Gastrocnemius medialis (tissue), 4 donors: ENCODE measurements at regions not wholly inside any gene's neighbourhood (a gene's known extent, or its start where the extent isn't known, plus 50 kb on each side); places are given as distances from the start of the nearest gene placed in this dataset.
"Not testable (repeated sequence)": the region's sequence is repeated elsewhere in the genome, so short reads cannot be mapped to it uniquely, and the experiment has no call there.

Source experiments
- ATAC-seq, 2 donors: fragments of 150-250 bp; one replicate each; pipeline ENCODE4 v1.9.1; 2016
- DNase-seq, 2 donors: peaks; one replicate each; pipeline ENCODE4 v3.0.0-alpha.2; 2019
- H3K27ac ChIP-seq, 4 donors: fragments of 200-600 bp; sonication (generic); 1 replicate in 1 of 4; 2 replicates in 3 of 4; pipeline ENCODE4 v1.5.1; 2016 to 2018; ENCODE audit warnings: mild to moderate bottlenecking in 2 of 4, moderate library complexity in 1 of 4
- H3K27me3 ChIP-seq, 3 donors: fragments of 200-600 bp; sonication (generic) in 2 of 3; 1 replicate in 1 of 3; 2 replicates in 2 of 3; pipeline versions ENCODE4 v1.5.1 to v1.6.0; 2016 to 2019; ENCODE audit warnings: mild to moderate bottlenecking in 1 of 3, moderate library complexity in 1 of 3
- H3K36me3 ChIP-seq, 2 donors: fragments of 200-600 bp; sonication (generic) in 1 of 2; one replicate each; pipeline ENCODE4 v1.5.1; 2017 to 2018
- H3K4me1 ChIP-seq, 2 donors: fragments of 200-600 bp; sonication (generic) in 1 of 2; one replicate each; pipeline ENCODE4 v1.5.1; 2016 to 2017; ENCODE audit warnings: mild to moderate bottlenecking in 2 of 2
- H3K4me3 ChIP-seq, 4 donors: fragments of 200-600 bp; sonication (generic) in 3 of 4; 1 replicate in 1 of 4; 2 replicates in 3 of 4; pipeline ENCODE4 v1.5.1; 2016 to 2019; ENCODE audit warnings: mild to moderate bottlenecking in 2 of 4
- H3K9me3 ChIP-seq, 3 donors: fragments of 200-600 bp; sonication (generic) in 2 of 3; 1 replicate in 1 of 3; 2 replicates in 2 of 3; pipeline ENCODE4 v1.5.1; 2016 to 2019
- CTCF ChIP-seq, 5 experiments: fragments of 450-650 bp in 3 of 5; fragments of 200-600 bp in 2 of 5; sonication (generic) in 2 of 5; IDR thresholded peaks in 4 of 5; conservative IDR thresholded peaks in 1 of 5; 1 replicate in 4 of 5; 2 replicates in 1 of 5; pipeline ENCODE4 v1.5.1; 2016 to 2019; ENCODE audit warnings: antibody characterized with exemption in 5 of 5, mild to moderate bottlenecking in 3 of 5, moderate library complexity in 3 of 5
- POLR2A ChIP-seq, 2 donors: fragments of 450-650 bp; IDR thresholded peaks; one replicate each; pipeline ENCODE4 v1.6.1; 2017; ENCODE audit warnings: antibody characterized with exemption in 2 of 2, mild to moderate bottlenecking in 2 of 2, moderate library complexity in 2 of 2
- in situ Hi-C, 4 donors: fragments of 200-750 bp; cut with MboI; loops; one replicate each; pipeline versions ENCODE4 v1.15.0 to v1.8.0; 2017; ENCODE audit warnings: low sequenced_read_pairs in 4 of 4
- intact Hi-C: fragments of 100-400 bp; cut with DNase I; formaldehyde crosslinking; loops from one replicate; pipeline ENCODE4 v1.15.1; 2023; ENCODE audit warnings: low total_unique reads

DNA sequence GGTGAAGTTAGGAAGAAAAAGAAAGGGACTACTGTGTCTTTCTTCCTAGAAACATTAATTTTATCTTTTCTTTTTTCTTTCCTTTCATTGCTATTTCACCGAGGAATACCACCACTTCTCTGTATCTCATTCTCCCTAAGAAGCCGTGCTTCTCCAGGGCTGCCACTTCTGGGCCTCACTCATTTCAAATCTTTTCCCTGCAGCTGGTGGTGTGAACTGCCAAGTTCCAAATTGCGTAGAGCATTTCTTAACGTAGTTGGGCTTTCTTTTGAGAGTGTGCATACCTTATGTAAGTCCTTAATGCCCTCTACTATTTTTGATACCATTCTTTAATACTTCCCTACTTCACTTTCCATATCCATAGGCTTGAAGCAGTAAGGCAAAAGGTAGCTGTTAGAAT lies 66.7 kb upstream of the CYP1B1 start:
- no peaks in the 10 kb centered on the region for H3K36me3 ChIP-seq
- in situ Hi-C loops (no loop called here), intact Hi-C loops (no loop called here)
- H3K27ac ChIP-seq = no peak overlapping the region
- H3K27me3 ChIP-seq = no peaks in the 10 kb centered on the region
- ATAC-seq = no peak
- H3K4me1 ChIP-seq = no peaks in the 10 kb centered on the region
- no peak overlapping the region for H3K4me3 ChIP-seq
- TF ChIP-seq POLR2A (IDR thresholded peaks at IDR 0.05) (no peak), CTCF (IDR thresholded peaks at IDR 0.05 in 4 of 5, conservative IDR thresholded peaks at IDR 0.05 in 1 of 5) (no peak)
- no peaks in the 10 kb centered on the region for H3K9me3 ChIP-seq
- no peak for DNase-seq

- Histone ChIP-seq H3K4me1 (no peaks in the 10 kb centered on the region), H3K36me3 (no peaks in the 10 kb centered on the region), H3K27me3 (no peaks in the 10 kb centered on the region), H3K4me3 (no peak overlapping the region), H3K9me3 (no peaks in the 10 kb centered on the region), H3K27ac (no peak overlapping the region)
- DNase-seq = no peak
- intact Hi-C loops (no loop called here), in situ Hi-C loops (no loop called here)
- ATAC-seq = no peak
- TF ChIP-seq POLR2A (IDR thresholded peaks at IDR 0.05) (no peak), CTCF (IDR thresholded peaks at IDR 0.05 in 4 of 5, conservative IDR thresholded peaks at IDR 0.05 in 1 of 5) (no peak)
These were observed 65.5 kb upstream of the CYP1B1 start for GRCh38 chr2:38141501-38141900.

DNA sequence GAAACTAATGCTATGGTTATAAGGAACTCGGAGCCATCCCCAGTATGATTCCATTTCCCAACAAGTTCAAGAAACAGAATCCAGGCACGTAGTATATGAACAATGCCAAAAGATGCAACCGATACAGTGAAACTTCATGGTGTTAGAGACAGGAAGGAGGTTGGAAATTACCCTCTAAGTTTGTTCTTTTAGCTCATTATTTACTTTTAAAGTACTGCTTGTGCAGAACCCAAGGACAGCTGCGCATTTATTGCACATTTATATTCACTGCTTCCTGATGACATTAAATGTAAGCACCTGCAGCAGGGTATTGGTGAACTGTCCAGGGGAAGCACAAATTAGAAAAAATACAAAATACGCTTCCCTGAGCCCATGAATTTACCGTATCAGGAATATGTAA lies 63.0 kb upstream of the CYP1B1 start:
- intact Hi-C loops = no loop called here

GRCh38 chr2:38138419-38138818 lies 62.5 kb upstream of the CYP1B1 start:
- no peak for ATAC-seq
- Histone ChIP-seq H3K36me3 (no peaks in the 10 kb centered on the region), H3K27me3 (no peaks in the 10 kb centered on the region), H3K4me3 (no peak overlapping the region), H3K9me3 (no peaks in the 10 kb centered on the region), H3K27ac (no peak overlapping the region), H3K4me1 (no peaks in the 10 kb centered on the region)
- intact Hi-C loops (no loop called here), in situ Hi-C loops (no loop called here)
- DNase-seq = no peak
- TF ChIP-seq CTCF (IDR thresholded peaks at IDR 0.05 in 4 of 5, conservative IDR thresholded peaks at IDR 0.05 in 1 of 5) = no peak

More for the DNA sequence above, 63.0 kb upstream of the CYP1B1 start:
- no peak overlapping the region for H3K27ac ChIP-seq
- H3K9me3 ChIP-seq = no peaks in the 10 kb centered on the region
- H3K4me3 ChIP-seq = no peak overlapping the region
- H3K36me3 ChIP-seq = no peaks in the 10 kb centered on the region
- DNase-seq (no peak), ATAC-seq (no peak)
- no peak for TF ChIP-seq CTCF (IDR thresholded peaks at IDR 0.05 in 4 of 5, conservative IDR thresholded peaks at IDR 0.05 in 1 of 5)
- no peak for TF ChIP-seq POLR2A (IDR thresholded peaks at IDR 0.05)
- in situ Hi-C loops = no loop called here
- no peaks in the 10 kb centered on the region for H3K4me1 ChIP-seq
- H3K27me3 ChIP-seq = no peaks in the 10 kb centered on the region

- H3K4me1 ChIP-seq, H3K36me3 ChIP-seq, H3K27me3 ChIP-seq, H3K27ac ChIP-seq, ATAC-seq, DNase-seq, H3K9me3 ChIP-seq, in situ Hi-C loops, intact Hi-C loops, H3K4me3 ChIP-seq: not testable (repeated sequence)
These were observed 62.0 kb upstream of the CYP1B1 start for GRCh38 chr2:38137958-38138357.
